IMR-90 (cell line): ENCODE measurements at regions not wholly inside any gene's neighbourhood (a gene's known extent, or its start where the extent isn't known, plus 50 kb on each side); places are given as distances from the start of the nearest gene placed in this dataset.

Source experiments
- ATAC-seq: fragments of 200-7000 bp; cut with Tn5 transposase; 2 replicates; pipeline ENCODE4 v1.9.1; 2020; ENCODE audit warnings: low read depth, mild to moderate bottlenecking, moderate library complexity
- BruUV-seq: library from RNA; stranded (reverse); fragments of 400-500 nt; replicated peaks from 2 replicates; lab custom pipeline; 2021; lab: Mats Ljungman, UMichigan
- CTCF ChIA-PET: fragments of 300-600 bp; formaldehyde crosslinking; extraction: SDS; loops from one replicate; lab custom pipeline; 2021; ENCODE audit warnings: antibody characterized with exemption; lab: Yijun Ruan, JAX
- POLR2A ChIA-PET: fragments of 300-600 bp; sonication (Branson Sonifier 250); formaldehyde crosslinking; loops from one replicate; lab custom pipeline; 2022; ENCODE audit warnings: antibody characterized with exemption; ENCODE audit not compliant: unreplicated experiment; lab: Charles Lee
- DNase-seq: peaks from one replicate; pipeline ENCODE4 v3.0.0; 2013
- H2AFZ ChIP-seq: replicated peaks from 2 replicates; pipeline ENCODE3; 2013; ENCODE audit warnings: low read length, mild to moderate bottlenecking; ENCODE audit not compliant: poor library complexity
- H2AK5ac ChIP-seq: 2 replicates; pipeline ENCODE4 v1.6.1; 2013; ENCODE audit warnings: low read depth, low read length, inconsistent platforms
- H2AK9ac ChIP-seq: replicated peaks from 2 replicates; pipeline ENCODE3; 2013; ENCODE audit warnings: mild to moderate bottlenecking, low read depth, low read length, moderate library complexity; ENCODE audit not compliant: poor library complexity
- H2BK120ac ChIP-seq: 2 replicates; pipeline ENCODE4 v1.6.1; 2013; ENCODE audit warnings: low read depth, low read length, inconsistent platforms
- H2BK15ac ChIP-seq: 3 replicates; pipeline ENCODE4 v1.6.1; 2013; ENCODE audit warnings: low read depth, low read length, inconsistent platforms
- H2BK20ac ChIP-seq: 2 replicates; pipeline ENCODE4 v1.6.1; 2013; ENCODE audit warnings: low read depth, mild to moderate bottlenecking, inconsistent platforms, low read length, moderate library complexity
- H2BK5ac ChIP-seq: 2 replicates; pipeline ENCODE4 v1.6.1; 2013; ENCODE audit warnings: mild to moderate bottlenecking, low read depth, low read length, inconsistent platforms; ENCODE audit not compliant: poor library complexity, severe bottlenecking
- H3K14ac ChIP-seq: replicated peaks from 2 replicates; pipeline ENCODE4 v1.6.1; 2013; ENCODE audit warnings: low read depth, low read length, inconsistent platforms
- H3K18ac ChIP-seq: 2 replicates; pipeline ENCODE4 v1.6.1; 2013; ENCODE audit warnings: low read depth, low read length, control low read depth
- H3K23ac ChIP-seq: 2 replicates; pipeline ENCODE4 v1.6.1; 2013; ENCODE audit warnings: low read depth, low read length, inconsistent platforms
- H3K27ac ChIP-seq: 2 replicates; pipeline ENCODE4 v1.5.1; 2013; ENCODE audit warnings: mild to moderate bottlenecking, control low read depth, low read length; ENCODE audit not compliant: insufficient read depth
- H3K27me3 ChIP-seq: 2 replicates; pipeline ENCODE4 v1.6.1; 2013; ENCODE audit warnings: low read length; ENCODE audit not compliant: control insufficient read depth, insufficient read depth
- H3K36me3 ChIP-seq: 2 replicates; pipeline ENCODE4 v1.6.1; 2013; ENCODE audit warnings: low read length, mixed read lengths; ENCODE audit not compliant: control insufficient read depth, insufficient read depth
- H3K4ac ChIP-seq: 2 replicates; pipeline ENCODE4 v1.6.1; 2013; ENCODE audit warnings: low read depth, low read length, inconsistent platforms
- H3K4me1 ChIP-seq: 2 replicates; pipeline ENCODE4 v1.6.1; 2013; ENCODE audit warnings: low read length, mixed read lengths; ENCODE audit not compliant: control insufficient read depth, insufficient read depth
- H3K4me2 ChIP-seq: 2 replicates; pipeline ENCODE4 v1.6.1; 2013; ENCODE audit warnings: low read depth, mild to moderate bottlenecking, control low read depth, low read length, moderate library complexity
- H3K4me3 ChIP-seq: 2 replicates; pipeline ENCODE4 v1.5.1; 2013; ENCODE audit warnings: low read depth, mild to moderate bottlenecking, control low read depth, low read length, moderate library complexity; ENCODE audit not compliant: insufficient read depth
- H3K56ac ChIP-seq: 2 replicates; pipeline ENCODE4 v1.6.1; 2013; ENCODE audit warnings: low read length, inconsistent platforms; ENCODE audit not compliant: insufficient read depth; ENCODE audit errors: extremely low read depth
- H3K79me1 ChIP-seq, 2 experiments: 2 replicates each; pipeline ENCODE4 v1.6.1; 2013; ENCODE audit warnings: low read length in 2 of 2, inconsistent platforms in 1 of 2, low read depth in 1 of 2
- H3K9ac ChIP-seq: 2 replicates; pipeline ENCODE4 v1.6.1; 2013; ENCODE audit warnings: low read depth, low read length, control low read depth
- H3K9me1 ChIP-seq: 2 replicates; pipeline ENCODE4 v1.6.1; 2013; ENCODE audit warnings: low read length, inconsistent platforms; ENCODE audit not compliant: insufficient read depth
- H3K9me3 ChIP-seq: 2 replicates; pipeline ENCODE4 v1.6.1; 2013; ENCODE audit warnings: low read length; ENCODE audit not compliant: control insufficient read depth, insufficient read depth
- H4K20me1 ChIP-seq: 2 replicates; pipeline ENCODE4 v1.6.1; 2013; ENCODE audit warnings: low read length, inconsistent platforms; ENCODE audit not compliant: insufficient read depth
- H4K5ac ChIP-seq: 2 replicates; pipeline ENCODE4 v1.6.1; 2013; ENCODE audit warnings: mild to moderate bottlenecking, low read depth, low read length, control low read depth
- H4K8ac ChIP-seq, 2 experiments: 2 replicates each; pipeline ENCODE4 v1.6.1; 2013; ENCODE audit warnings: low read depth in 2 of 2, low read length in 2 of 2, control low read depth in 1 of 2, inconsistent platforms in 1 of 2
- H4K91ac ChIP-seq: 2 replicates; pipeline ENCODE4 v1.6.1; 2013; ENCODE audit warnings: low read depth, low read length, inconsistent platforms; ENCODE audit not compliant: insufficient read depth
- CEBPB ChIP-seq: IDR thresholded peaks from 2 replicates; pipeline ENCODE4 v1.6.1; 2012; ENCODE audit warnings: low read depth, low read length, improper control_type of control experiment
- CHD1 ChIP-seq: IDR thresholded peaks from 2 replicates; pipeline ENCODE4 v1.6.1; 2012; ENCODE audit warnings: low read depth, low read length, improper control_type of control experiment
- FOS ChIP-seq: fragments of 150-350 bp; IDR thresholded peaks from 2 replicates; pipeline ENCODE4 v1.6.1; 2016; ENCODE audit warnings: low read depth, low read length
- MAFK ChIP-seq: IDR thresholded peaks from 2 replicates; pipeline ENCODE4 v1.6.1; 2012; ENCODE audit warnings: low read depth, low read length, improper control_type of control experiment
- MXI1 ChIP-seq: IDR thresholded peaks from 2 replicates; pipeline ENCODE4 v1.6.1; 2012; ENCODE audit warnings: low read depth, mild to moderate bottlenecking, low read length, moderate library complexity, borderline replicate concordance
- NFE2L2 ChIP-seq: fragments of 150-350 bp; IDR thresholded peaks from 2 replicates; pipeline ENCODE4 v1.6.1; 2016; ENCODE audit warnings: low read depth, mild to moderate bottlenecking, low read length
- POLR2A ChIP-seq: IDR thresholded peaks from 2 replicates; pipeline ENCODE4 v1.6.1; 2012; ENCODE audit warnings: mild to moderate bottlenecking, low read depth, low read length
- RFX5 ChIP-seq: IDR thresholded peaks from 2 replicates; pipeline ENCODE4 v1.8.0; 2012; ENCODE audit warnings: low read depth, mild to moderate bottlenecking, low read length, moderate library complexity
- SMC3 ChIP-seq: fragments of 150-350 bp; IDR thresholded peaks from 2 replicates; pipeline ENCODE4 v1.6.1; 2016; ENCODE audit warnings: low read depth, mild to moderate bottlenecking, antibody characterized with exemption, low read length, moderate library complexity
- dilution Hi-C: fragments of 300-500 bp; cut with HindIII; formaldehyde crosslinking; loops from one replicate; pipeline ENCODE4 v1.14.3; 2018; ENCODE audit warnings: low sequenced_read_pairs; ENCODE audit not compliant: unreplicated experiment
- in situ Hi-C: fragments of 300-500 bp; cut with MboI; formaldehyde crosslinking; loops from 3 replicates; pipeline ENCODE4 v1.14.3; 2019; ENCODE audit warnings: low sequenced_read_pairs, inconsistent platforms, mixed read lengths
- intact Hi-C: fragments of 100-400 bp; cut with micrococcal nuclease; formaldehyde crosslinking; loops from 2 replicates; pipeline ENCODE4 v1.10.0; 2022
- TF ChIP-seq, protein P1 (sequence below): fragments of 150-350 bp; IDR thresholded peaks from 2 replicates; pipeline ENCODE4 v1.6.1; 2017; ENCODE audit warnings: mild to moderate bottlenecking, antibody characterized with exemption, low read length, low read depth
- TF ChIP-seq, protein P2 (sequence below): fragments of 150-350 bp; IDR thresholded peaks from 2 replicates; pipeline ENCODE4 v1.6.1; 2016; ENCODE audit warnings: low read depth, mild to moderate bottlenecking, low read length, moderate library complexity, borderline replicate concordance

DNA sequence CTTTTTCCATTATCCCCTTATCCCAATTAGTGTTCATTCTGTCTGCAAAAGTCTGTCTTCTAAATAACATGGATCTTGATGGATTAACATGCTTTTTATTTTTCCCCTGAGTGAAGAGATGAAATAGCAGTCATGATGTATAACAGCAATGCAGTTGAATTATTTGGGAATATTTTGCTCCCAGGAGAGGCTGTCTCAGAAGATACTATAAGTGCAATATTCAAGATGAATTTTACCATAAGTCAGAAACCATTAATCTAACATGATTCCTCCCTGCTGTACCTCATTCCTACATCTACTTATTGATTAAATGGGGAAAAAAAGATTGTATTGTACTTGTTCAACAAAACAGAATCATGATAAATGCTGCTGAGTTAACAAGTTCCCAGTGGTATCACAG lies 233.2 kb upstream of the KCNIP4 start:
- ChIA-PET POLR2A (no interaction called here), CTCF (no interaction called here)
- dilution Hi-C loops (no loop called here), in situ Hi-C loops (no loop called here), intact Hi-C loops (no loop called here)
- no peak overlapping the region for H2BK15ac ChIP-seq
- H3K27me3 ChIP-seq: no peaks in the 10 kb centered on the region
- H3K9me3 ChIP-seq: no peaks in the 10 kb centered on the region
- H3K18ac ChIP-seq: no peak overlapping the region
- no peak overlapping the region for H2BK5ac ChIP-seq
- H3K56ac ChIP-seq: no peak overlapping the region
- no peak overlapping the region for H3K4me2 ChIP-seq
- H3K14ac ChIP-seq: no peak overlapping the region
- H3K36me3 ChIP-seq: no peaks in the 10 kb centered on the region
- no peak overlapping the region for H3K4ac ChIP-seq
- no peak overlapping the region for H4K91ac ChIP-seq
- no peak overlapping the region for H4K8ac ChIP-seq
- H3K9me1 ChIP-seq: no peaks in the 10 kb centered on the region
- H2AK5ac ChIP-seq: no peak overlapping the region
- no peak overlapping the region for H2AFZ ChIP-seq
- H2BK20ac ChIP-seq: no peak overlapping the region
- DNase-seq: no peak
- H3K4me1 ChIP-seq: no peaks in the 10 kb centered on the region
- no peaks in the 10 kb centered on the region for H4K20me1 ChIP-seq
- no peak overlapping the region for H3K23ac ChIP-seq
- no peak overlapping the region for H2BK120ac ChIP-seq
- no peak overlapping the region for H3K27ac ChIP-seq
- H3K79me1 ChIP-seq: no peaks in the 10 kb centered on the region
- no peak for ATAC-seq
- no peak overlapping the region for H4K5ac ChIP-seq
- no peak overlapping the region for H3K4me3 ChIP-seq
- no peak overlapping the region for H3K9ac ChIP-seq
- TF ChIP-seq, protein P1, sequence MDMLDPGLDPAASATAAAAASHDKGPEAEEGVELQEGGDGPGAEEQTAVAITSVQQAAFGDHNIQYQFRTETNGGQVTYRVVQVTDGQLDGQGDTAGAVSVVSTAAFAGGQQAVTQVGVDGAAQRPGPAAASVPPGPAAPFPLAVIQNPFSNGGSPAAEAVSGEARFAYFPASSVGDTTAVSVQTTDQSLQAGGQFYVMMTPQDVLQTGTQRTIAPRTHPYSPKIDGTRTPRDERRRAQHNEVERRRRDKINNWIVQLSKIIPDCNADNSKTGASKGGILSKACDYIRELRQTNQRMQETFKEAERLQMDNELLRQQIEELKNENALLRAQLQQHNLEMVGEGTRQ: no peak
- TF ChIP-seq SMC3 (no peak), CHD1 (no peak), MXI1 (no peak), MAFK (no peak), NFE2L2 (no peak), CEBPB (no peak), POLR2A (no peak), FOS (no peak), RFX5 (no peak)
- TF ChIP-seq, protein P2, sequence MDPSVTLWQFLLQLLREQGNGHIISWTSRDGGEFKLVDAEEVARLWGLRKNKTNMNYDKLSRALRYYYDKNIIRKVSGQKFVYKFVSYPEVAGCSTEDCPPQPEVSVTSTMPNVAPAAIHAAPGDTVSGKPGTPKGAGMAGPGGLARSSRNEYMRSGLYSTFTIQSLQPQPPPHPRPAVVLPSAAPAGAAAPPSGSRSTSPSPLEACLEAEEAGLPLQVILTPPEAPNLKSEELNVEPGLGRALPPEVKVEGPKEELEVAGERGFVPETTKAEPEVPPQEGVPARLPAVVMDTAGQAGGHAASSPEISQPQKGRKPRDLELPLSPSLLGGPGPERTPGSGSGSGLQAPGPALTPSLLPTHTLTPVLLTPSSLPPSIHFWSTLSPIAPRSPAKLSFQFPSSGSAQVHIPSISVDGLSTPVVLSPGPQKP: no peak
- no peak overlapping the region for H2AK9ac ChIP-seq
- BruUV-seq: no TSS peak
